ENCODE measurements at regions not wholly inside any gene's neighbourhood (a gene's known extent, or its start where the extent isn't known, plus 50 kb on each side); places are given as distances from the start of the nearest gene placed in this dataset.

DNA sequence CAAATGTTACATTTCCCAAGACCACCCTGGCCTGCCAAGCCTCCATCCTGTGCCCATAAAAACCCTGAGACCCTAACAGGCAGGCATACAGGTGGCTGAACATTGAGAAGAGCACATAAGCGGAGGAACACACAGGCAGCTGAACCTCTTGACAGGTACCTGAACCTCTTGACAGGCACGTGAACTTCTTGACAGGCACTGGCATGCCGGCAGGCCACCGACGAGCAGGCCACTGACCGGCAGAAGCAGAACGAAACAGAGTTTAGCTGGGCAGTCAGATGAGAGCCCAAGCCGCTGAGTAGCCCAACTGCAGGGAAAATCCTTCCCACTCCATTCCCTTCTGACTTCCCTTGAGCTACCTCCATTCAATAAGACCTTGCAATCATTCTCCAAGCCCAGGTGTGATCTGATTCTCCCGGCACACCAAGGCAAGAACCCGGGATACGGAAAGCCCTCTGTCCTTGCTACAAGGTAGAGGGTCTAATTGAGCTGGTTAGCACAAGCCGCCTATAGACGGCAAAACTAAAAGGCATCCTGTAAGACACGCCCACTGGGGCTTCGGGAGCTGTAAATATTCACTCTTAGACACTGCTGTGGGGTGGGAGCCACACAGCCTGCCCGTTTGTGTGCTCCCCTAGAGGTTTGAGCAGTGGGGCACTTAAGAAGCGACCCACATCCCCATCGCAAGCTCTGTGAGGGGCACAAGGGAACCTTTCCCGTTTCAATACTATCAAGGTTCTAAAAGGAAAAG lies 2613.9 kb upstream of the PCDH20 start:
- TF ChIP-seq, protein P1, sequence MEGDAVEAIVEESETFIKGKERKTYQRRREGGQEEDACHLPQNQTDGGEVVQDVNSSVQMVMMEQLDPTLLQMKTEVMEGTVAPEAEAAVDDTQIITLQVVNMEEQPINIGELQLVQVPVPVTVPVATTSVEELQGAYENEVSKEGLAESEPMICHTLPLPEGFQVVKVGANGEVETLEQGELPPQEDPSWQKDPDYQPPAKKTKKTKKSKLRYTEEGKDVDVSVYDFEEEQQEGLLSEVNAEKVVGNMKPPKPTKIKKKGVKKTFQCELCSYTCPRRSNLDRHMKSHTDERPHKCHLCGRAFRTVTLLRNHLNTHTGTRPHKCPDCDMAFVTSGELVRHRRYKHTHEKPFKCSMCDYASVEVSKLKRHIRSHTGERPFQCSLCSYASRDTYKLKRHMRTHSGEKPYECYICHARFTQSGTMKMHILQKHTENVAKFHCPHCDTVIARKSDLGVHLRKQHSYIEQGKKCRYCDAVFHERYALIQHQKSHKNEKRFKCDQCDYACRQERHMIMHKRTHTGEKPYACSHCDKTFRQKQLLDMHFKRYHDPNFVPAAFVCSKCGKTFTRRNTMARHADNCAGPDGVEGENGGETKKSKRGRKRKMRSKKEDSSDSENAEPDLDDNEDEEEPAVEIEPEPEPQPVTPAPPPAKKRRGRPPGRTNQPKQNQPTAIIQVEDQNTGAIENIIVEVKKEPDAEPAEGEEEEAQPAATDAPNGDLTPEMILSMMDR (IDR thresholded peaks at IDR 0.05; ENCODE audit: insufficient read depth, low read depth, low read length), result no peak
- TF ChIP-seq EZH2 (IDR thresholded peaks at IDR 0.05; ENCODE audit: insufficient read depth, low read length), result no peak

Measured in astrocyte (in vitro differentiated cells and primary cell).